NCI-H1092 treated with DMSO at 0.1 percent for 48 hours (cell line): ENCODE measurements at regions not wholly inside any gene's neighbourhood (a gene's known extent, or its start where the extent isn't known, plus 50 kb on each side); places are given as distances from the start of the nearest gene placed in this dataset.
"Not testable (repeated sequence)": the region's sequence is repeated elsewhere in the genome, so short reads cannot be mapped to it uniquely, and the experiment has no call there.

Experiments used
- DNase-seq: peaks from one replicate; lab custom pipeline; 2025; lab: John Stamatoyannopoulos, UW

DNA sequence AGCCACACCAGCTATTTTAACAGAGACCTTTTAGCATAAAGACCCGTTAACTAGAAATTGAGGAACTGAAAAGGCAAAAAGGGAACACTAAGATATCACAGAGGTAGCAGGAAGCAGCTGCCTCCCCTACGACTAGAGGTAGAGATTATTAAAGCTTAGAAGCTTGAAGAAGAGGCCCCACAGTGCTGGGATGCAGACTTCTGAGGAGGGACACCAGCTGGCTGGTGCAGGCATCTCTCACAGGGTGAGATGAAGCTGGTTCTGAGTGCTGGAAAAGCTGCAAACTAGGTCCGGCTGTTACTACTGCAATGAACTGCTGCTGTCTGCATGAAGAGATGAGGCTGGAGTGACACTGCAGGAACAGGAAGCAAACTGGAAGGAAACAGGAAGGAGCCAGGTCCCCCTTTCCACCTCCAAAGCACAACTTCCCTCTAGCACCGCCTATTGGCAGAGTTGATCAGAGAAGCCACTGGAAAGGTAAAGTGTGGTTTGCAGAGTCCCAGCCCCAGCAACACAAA lies 61.2 kb upstream of the MRPS9 start:
- DNase-seq: no peak

DNA sequence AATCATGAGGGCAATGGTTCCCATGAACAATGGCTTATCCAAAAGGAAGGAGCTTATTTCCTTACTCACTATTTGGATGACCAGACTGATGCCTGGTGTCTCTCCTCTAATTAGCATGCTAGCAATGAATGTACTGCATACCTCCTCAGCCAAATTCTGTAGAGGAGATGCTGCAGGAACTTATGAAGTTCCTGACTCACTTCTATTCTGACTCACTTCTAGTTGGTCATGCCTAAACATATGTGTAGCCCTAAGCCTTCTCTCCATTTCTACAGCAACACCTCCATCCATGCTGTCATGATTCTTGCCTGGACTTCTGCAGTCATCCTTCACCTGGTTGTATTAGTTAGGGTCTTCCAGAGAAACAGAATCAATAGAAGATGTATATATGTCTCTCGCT lies 59.9 kb upstream of the MRPS9 start:
- no peak for DNase-seq

DNA sequence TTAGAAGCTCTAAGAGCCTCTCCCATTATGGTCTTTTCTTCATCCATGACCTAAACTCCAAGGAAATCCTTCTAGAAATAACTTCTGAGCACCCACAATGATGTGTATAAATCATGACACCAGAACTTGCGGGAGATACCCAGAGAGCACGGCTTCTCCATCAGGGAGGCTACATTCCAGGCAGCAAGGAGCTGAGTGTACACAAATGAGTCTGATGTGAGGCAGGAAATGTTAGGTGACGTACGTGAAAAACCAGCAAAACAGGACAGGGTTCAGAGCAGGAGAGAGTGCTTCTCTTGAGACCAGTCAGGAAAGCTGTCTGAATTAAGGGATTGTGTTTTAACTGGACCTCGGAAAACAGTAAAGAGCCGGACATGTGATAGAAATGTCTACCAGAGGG lies 58.1 kb upstream of the MRPS9 start:
- DNase-seq: not testable (repeated sequence)

- DNase-seq: no peak
These were observed 55.8 kb upstream of the MRPS9 start for GRCh38 chr2:104982111-104982510.
